RWPE1 (cell line): ENCODE measurements at regions not wholly inside any gene's neighbourhood (a gene's known extent, or its start where the extent isn't known, plus 50 kb on each side); places are given as distances from the start of the nearest gene placed in this dataset.
"Not testable (repeated sequence)": the region's sequence is repeated elsewhere in the genome, so short reads cannot be mapped to it uniquely, and the experiment has no call there.

Experiments
- CTCF ChIA-PET: fragments of 350-600 bp; sonication (Branson Sonifier 250); formaldehyde crosslinking; extraction: SDS; loops from one replicate; lab custom pipeline; 2021; lab: Yijun Ruan, JAX
- POLR2A ChIA-PET: fragments of 400-600 bp; formaldehyde crosslinking; extraction: SDS; loops from one replicate; lab custom pipeline; 2020; ENCODE audit warnings: antibody characterized with exemption; ENCODE audit not compliant: low non-redundant PET; lab: Yijun Ruan, JAX
- DNase-seq: peaks from one replicate; pipeline ENCODE4 v3.0.0; 2012; ENCODE audit warnings: low spot score
- H3K27ac ChIP-seq: fragments of 450-650 bp; 2 replicates; pipeline ENCODE4 v1.5.1; 2017
- TF ChIP-seq, protein P1 (sequence below): fragments of 450-650 bp; conservative IDR thresholded peaks from 2 replicates; pipeline ENCODE4 v1.5.1; 2017; ENCODE audit warnings: low read depth, mild to moderate bottlenecking

DNA sequence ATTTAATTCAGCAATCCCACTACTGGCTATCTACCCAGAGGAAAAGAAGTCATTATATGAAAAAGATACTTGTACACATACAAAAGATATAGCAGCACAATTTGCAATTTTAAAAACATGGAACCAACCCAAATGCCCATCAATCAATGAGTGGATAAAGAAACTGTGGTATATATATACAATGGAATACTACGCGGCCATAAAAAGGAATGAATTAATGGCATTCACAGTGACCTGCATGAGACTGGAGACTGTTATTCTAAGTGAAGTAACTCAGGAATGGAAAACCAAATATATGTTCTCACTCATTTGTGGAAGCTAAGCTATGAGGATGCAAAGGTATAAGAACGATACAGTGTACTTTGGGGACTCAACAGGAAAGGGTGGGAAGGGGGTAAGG is 102.8 kb upstream of the KCNMA1 start:
- POLR2A ChIA-PET: not testable (repeated sequence)

DNA sequence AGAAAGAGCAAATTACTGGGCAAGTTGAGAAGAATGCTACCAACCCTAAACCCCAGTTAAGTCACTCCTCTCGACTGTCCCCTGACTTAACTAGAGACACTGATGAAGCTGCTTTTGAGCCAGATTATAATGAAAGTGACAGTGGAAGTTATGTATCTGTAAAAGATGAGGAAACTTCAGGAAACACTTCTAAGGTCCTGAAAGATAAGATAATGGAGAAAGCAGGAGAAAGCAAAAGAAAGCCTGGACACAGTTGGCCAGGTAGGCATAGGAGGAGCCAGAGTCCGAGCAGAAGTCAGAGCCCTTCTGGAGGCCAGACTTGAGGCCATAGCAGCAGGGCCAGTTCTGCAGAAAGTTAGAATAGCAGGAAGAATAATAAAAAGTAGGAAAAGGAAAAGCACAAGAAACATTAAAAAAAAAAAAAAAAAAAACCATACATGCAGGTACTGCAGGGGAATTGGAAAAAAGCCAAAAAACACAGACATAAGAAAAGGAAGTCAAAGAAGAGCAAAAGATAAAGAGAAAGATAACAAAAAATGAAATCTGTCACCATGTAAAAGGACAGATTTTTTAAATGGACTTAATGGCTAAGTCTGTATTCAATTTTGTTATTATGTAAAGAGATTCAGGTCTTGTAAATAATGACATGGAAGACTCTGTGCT is 101.0 kb upstream of the KCNMA1 start:
- POLR2A ChIA-PET: no interaction called here
- no peak for DNase-seq
- H3K27ac ChIP-seq: peak overlapping the region; percentile 53; the same call in 1 of the 2 replicates
- CTCF ChIA-PET: interaction anchor here (1.2 kb wide), 1 partner anchor 9 kb away, joined by 4 read pairs; no protein-coding TSS in a partner anchor
- TF ChIP-seq, protein P1, sequence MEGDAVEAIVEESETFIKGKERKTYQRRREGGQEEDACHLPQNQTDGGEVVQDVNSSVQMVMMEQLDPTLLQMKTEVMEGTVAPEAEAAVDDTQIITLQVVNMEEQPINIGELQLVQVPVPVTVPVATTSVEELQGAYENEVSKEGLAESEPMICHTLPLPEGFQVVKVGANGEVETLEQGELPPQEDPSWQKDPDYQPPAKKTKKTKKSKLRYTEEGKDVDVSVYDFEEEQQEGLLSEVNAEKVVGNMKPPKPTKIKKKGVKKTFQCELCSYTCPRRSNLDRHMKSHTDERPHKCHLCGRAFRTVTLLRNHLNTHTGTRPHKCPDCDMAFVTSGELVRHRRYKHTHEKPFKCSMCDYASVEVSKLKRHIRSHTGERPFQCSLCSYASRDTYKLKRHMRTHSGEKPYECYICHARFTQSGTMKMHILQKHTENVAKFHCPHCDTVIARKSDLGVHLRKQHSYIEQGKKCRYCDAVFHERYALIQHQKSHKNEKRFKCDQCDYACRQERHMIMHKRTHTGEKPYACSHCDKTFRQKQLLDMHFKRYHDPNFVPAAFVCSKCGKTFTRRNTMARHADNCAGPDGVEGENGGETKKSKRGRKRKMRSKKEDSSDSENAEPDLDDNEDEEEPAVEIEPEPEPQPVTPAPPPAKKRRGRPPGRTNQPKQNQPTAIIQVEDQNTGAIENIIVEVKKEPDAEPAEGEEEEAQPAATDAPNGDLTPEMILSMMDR: no peak

More for the DNA sequence above, 102.8 kb upstream of the KCNMA1 start:
- not testable (repeated sequence) for H3K27ac ChIP-seq, DNase-seq
- CTCF ChIA-PET: interaction anchor here (0.6 to 1.0 kb wide), 2 partner anchors 29 to 635 kb away, joined by 3 to 4 read pairs; no protein-coding TSS in a partner anchor

DNA sequence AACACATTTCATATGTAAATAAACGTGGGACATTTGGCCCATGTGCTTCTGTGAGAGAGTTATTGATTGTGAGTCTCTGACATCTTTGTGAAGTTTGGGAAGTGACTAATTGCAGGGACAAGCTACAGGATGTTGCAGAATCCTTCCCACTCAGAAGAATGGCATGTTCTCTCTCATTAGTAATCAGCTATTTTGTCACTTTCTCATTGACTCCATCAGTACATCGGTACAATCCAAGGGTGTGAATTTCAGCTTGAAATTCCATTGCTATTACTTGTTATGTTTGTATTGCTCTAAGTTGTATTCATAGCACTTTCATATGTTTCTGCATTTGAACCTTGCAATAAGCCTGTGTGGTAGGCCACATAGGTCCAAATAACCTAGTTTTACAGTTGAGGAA is 100.0 kb upstream of the KCNMA1 start:
- H3K27ac ChIP-seq: peak overlapping the region; percentile 73; the same call in 1 of the 2 replicates
- DNase-seq: peak; percentile 90
- TF ChIP-seq, protein P1: no peak
- ChIA-PET CTCF (interaction anchor here (0.6 to 1.2 kb wide), 4 partner anchors 8 to 594 kb away, joined by 3 to 5 read pairs (median 4); no protein-coding TSS in a partner anchor), POLR2A (no interaction called here)

DNA sequence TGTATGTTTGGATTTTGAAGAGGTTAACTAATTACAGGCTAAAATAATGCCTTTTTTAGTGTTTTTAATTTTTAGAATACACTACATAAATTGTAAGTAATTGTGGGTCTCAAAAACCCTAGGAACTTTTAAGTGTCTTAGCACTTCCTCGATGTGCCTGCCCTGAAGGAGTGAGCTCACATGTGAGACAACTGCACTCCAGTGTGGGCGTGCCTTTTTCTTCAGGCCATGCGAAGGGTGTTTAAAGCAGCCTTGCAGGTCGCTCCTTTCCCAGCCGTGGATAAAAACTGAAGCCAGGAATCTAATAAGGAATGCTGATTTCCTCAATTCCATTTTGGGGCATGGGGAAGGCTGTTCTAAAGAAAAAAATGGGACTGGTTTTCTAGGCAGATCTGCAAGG is 97.5 kb upstream of the KCNMA1 start:
- CTCF ChIA-PET: interaction anchor here (1.0 kb wide), 1 partner anchor 12 kb away, joined by 4 read pairs; no protein-coding TSS in a partner anchor
- POLR2A ChIA-PET: not testable (repeated sequence)

DNA sequence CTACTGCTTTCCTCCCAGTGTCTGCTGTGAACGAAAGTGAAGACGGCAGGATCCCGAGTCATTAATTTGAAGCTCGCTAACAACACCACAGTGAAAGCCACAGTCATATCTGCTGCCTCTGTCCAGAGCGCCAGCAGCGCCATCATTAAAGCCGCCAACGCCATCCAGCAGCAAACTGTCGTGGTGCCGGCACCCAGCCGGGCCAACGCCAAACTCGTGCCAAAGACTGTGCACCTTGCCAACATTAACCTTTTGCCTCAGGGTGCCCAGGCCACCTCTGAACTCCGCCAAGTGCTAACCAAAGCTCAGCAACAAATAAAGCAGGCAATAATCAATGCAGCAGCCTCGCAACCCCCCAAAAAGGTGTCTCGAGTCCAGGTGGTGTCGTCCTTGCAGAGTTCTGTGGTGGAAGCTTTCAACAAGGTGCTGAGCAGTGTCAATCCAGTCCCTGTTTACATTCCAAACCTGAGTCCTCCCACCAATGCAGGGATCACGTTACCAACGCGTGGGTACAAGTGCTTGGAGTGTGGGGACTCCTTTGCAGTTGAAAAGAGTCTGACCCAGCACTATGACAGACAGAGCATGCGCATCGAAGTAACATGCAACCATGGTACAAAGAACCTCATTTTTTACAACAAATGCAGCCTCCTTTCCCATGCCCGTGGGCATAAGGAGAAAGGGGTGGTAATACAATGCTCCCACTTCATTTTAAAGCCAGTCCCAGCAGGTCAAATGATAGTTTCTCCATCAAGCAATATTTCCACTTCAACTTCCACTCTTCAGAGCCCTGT is 94.8 kb upstream of the KCNMA1 start:
- POLR2A ChIA-PET: no interaction called here
- H3K27ac ChIP-seq: no peak overlapping the region
- TF ChIP-seq, protein P1: no peak
- DNase-seq: no peak
- CTCF ChIA-PET: no interaction called here

More for the DNA sequence above, 97.5 kb upstream of the KCNMA1 start:
- H3K27ac ChIP-seq, DNase-seq: not testable (repeated sequence)

DNA sequence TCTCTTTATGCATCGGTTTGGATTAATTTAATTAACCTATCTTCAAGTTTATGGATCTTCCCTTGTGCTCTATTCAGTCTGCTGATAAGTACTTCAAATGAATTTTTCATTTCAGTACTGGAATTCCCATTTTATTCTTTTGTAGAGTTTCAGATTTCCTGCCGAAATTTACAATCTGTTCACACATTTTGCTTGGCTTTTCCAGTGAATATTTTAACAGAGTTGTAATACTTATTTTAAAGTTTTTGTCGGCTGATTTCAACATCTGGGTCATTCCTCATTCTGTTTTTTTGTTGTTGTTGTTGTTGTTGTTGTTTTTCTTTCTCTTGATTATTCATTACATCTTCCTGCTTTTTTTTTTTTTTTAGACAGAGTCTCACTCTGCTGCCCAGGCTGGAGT is 89.9 kb upstream of the KCNMA1 start:
- CTCF ChIA-PET: no interaction called here
- TF ChIP-seq, protein P1: no peak
- POLR2A ChIA-PET: no interaction called here
- H3K27ac ChIP-seq: no peak overlapping the region
- no peak for DNase-seq

DNA sequence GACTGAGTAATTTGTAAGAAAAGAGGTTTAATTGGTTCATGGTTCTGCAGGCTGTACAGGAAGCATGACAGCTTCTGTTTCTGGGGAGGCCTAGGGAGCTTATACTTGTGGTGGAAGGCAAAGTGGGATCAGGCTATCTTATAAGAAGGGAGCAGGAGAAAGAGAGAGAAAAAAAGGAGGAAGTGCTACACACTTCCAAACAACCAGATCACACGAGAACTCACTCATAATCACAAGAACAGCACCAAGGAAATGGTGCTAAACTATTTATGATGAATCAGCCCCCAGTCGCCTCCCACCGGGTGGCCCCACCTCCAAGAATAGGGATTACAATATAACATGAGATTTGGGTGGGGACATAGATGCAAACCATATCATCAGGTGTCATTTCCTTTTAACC is 89.1 kb upstream of the KCNMA1 start:
- H3K27ac ChIP-seq: no peak overlapping the region
- CTCF ChIA-PET: no interaction called here
- TF ChIP-seq, protein P1: no peak
- no peak for DNase-seq
- POLR2A ChIA-PET: no interaction called here
